Smooth muscle cell (in vitro differentiated cells): ENCODE measurements at regions not wholly inside any gene's neighbourhood (a gene's known extent, or its start where the extent isn't known, plus 50 kb on each side); places are given as distances from the start of the nearest gene placed in this dataset.

ENCODE experiments used
- DNase-seq: peaks from one replicate; lab custom pipeline; 2025; ENCODE audit not compliant: unreplicated experiment; lab: John Stamatoyannopoulos, UW
- H2AFZ ChIP-seq: fragments of 200-600 bp; sonication (generic); 2 replicates; pipeline ENCODE4 v1.6.0; 2016; ENCODE audit warnings: antibody characterized with exemption, low read depth, mild to moderate bottlenecking
- H3F3A ChIP-seq: fragments of 200-600 bp; sonication (generic); 2 replicates; pipeline ENCODE4 v1.6.0; 2017; ENCODE audit warnings: antibody characterized with exemption, low read depth
- H3K27ac ChIP-seq: fragments of 200-600 bp; sonication (generic); 2 replicates; pipeline ENCODE4 v1.5.1; 2016; ENCODE audit warnings: low read depth, mild to moderate bottlenecking
- H3K27me3 ChIP-seq: fragments of 200-600 bp; sonication (generic); 2 replicates; pipeline ENCODE4 v1.6.1; 2016; ENCODE audit warnings: low read depth, mild to moderate bottlenecking
- H3K36me3 ChIP-seq: fragments of 200-600 bp; sonication (generic); 2 replicates; pipeline ENCODE4 v1.5.1; 2016; ENCODE audit warnings: low read depth
- H3K4me1 ChIP-seq: fragments of 200-600 bp; sonication (generic); 2 replicates; pipeline ENCODE4 v1.5.1; 2016; ENCODE audit warnings: low read depth
- H3K4me2 ChIP-seq: fragments of 200-600 bp; sonication (generic); 2 replicates; pipeline ENCODE4 v1.6.0; 2016; ENCODE audit warnings: mild to moderate bottlenecking
- H3K4me3 ChIP-seq: fragments of 200-600 bp; sonication (generic); 2 replicates; pipeline ENCODE4 v1.5.1; 2016; ENCODE audit warnings: mild to moderate bottlenecking
- H3K79me2 ChIP-seq: fragments of 200-600 bp; sonication (generic); 2 replicates; pipeline ENCODE4 v1.6.0; 2016; ENCODE audit warnings: low read depth, mild to moderate bottlenecking
- H3K9ac ChIP-seq: fragments of 200-600 bp; sonication (generic); 2 replicates; pipeline ENCODE4 v1.6.0; 2016; ENCODE audit warnings: low read depth
- H3K9me3 ChIP-seq: fragments of 200-600 bp; sonication (generic); replicated peaks from 2 replicates; pipeline ENCODE4 v1.5.1; 2016; ENCODE audit warnings: low read depth
- H4K20me1 ChIP-seq: fragments of 200-600 bp; sonication (generic); 2 replicates; pipeline ENCODE4 v1.6.0; 2016; ENCODE audit warnings: low read depth
- CTCF ChIP-seq: fragments of 200-600 bp; sonication (generic); IDR thresholded peaks from 2 replicates; pipeline ENCODE4 v1.5.1; 2017; ENCODE audit warnings: borderline replicate concordance, mild to moderate bottlenecking, antibody characterized with exemption; ENCODE audit not compliant: insufficient read depth, poor library complexity, severe bottlenecking
- WGBS: methylation state at CpG from one replicate; pipeline ENCODE4 v1.1.7; 2016; ENCODE audit warnings: low lambda C conversion rate; 5-methylcytosine and 5-hydroxymethylcytosine counted together

DNA sequence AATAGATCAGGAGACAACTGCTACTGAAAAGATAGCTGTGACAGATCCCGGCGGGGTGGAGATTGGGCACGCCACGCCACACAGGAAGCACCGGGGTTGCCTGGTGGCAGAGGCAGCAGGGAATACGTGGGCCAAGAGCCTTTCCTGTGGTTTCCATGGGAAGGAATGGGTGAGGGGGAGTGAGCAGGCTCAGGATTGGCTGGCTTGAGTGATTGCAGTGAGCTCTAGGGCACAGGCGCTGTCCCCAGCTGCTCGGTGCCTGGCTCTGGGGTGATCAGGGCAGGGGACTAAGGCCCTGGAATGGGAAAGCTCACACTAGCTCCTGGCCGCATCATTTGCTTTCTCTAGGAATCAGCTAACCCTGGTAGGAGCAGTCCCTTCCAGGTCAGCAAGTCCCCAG is 166.1 kb downstream of the USP12 start:
- H3K4me1 ChIP-seq, result peaks cover 5% of the 10 kb centered on the region
- H3K9me3 ChIP-seq, result no peaks in the 10 kb centered on the region
- H3K9ac ChIP-seq, result no peak overlapping the region
- H2AFZ ChIP-seq, result no peak overlapping the region
- no peak for DNase-seq
- no peak overlapping the region for H3K4me2 ChIP-seq
- no peak for TF ChIP-seq CTCF
- H3K36me3 ChIP-seq, result no peaks in the 10 kb centered on the region
- H3F3A ChIP-seq, result no peaks in the 10 kb centered on the region
- WGBS, result 61% methylated on average over 9 of the region's 9 CpGs
- no peaks in the 10 kb centered on the region for H4K20me1 ChIP-seq
- H3K27me3 ChIP-seq, result peaks cover 43% of the 10 kb centered on the region
- no peaks in the 10 kb centered on the region for H3K79me2 ChIP-seq
- H3K4me3 ChIP-seq, result no peak overlapping the region
- H3K27ac ChIP-seq, result no peak overlapping the region

DNA sequence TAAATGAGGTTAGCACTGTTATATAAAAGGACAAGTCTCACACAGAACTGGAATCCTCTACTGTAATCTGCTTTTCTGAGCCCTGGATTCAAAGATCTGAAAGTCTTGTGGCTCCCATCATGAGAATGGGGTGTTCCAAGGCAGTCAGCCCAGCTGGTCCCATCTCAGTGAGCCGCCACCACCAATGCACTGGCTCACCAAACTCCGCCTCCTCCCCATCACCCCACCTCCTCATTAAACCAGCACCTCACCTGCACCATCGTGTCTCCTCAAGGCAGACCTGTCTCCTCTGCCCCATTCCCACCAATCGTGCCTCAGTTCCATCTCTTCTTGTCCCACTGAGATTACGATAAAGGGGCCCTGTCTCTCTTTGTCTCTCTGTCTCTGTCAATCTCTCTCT is 166.7 kb downstream of the USP12 start:
- H3F3A ChIP-seq, result no peaks in the 10 kb centered on the region
- no peaks in the 10 kb centered on the region for H3K79me2 ChIP-seq
- no peak overlapping the region for H3K9ac ChIP-seq
- H3K4me1 ChIP-seq, result peaks cover 5% of the 10 kb centered on the region
- 83% methylated on average over 5 of the region's 5 CpGs for WGBS
- H3K27ac ChIP-seq, result no peak overlapping the region
- no peak for TF ChIP-seq CTCF
- H3K9me3 ChIP-seq, result no peaks in the 10 kb centered on the region
- DNase-seq, result no peak
- no peaks in the 10 kb centered on the region for H4K20me1 ChIP-seq
- H3K27me3 ChIP-seq, result peaks cover 44% of the 10 kb centered on the region
- no peak overlapping the region for H2AFZ ChIP-seq
- H3K36me3 ChIP-seq, result no peaks in the 10 kb centered on the region
- H3K4me2 ChIP-seq, result no peak overlapping the region
- no peak overlapping the region for H3K4me3 ChIP-seq

DNA sequence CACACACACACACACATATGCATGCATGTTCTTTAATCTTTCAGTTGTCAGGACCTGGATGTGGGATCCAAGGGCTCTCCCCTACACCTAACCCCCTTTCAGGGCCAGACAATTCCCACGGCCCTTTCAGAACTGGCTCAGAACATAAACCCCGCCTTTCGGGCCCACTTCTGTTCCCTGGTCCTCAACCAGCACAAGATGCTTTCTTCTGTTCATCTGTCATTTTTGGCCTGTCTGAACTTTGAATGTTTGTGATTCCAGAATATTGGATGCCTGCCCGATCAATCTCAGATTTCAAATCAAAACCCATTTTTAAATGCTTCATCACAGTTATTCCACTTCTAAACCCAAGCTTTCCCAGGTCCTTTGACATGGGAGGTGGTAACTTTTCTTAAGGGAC is 167.3 kb downstream of the USP12 start:
- H3K27ac ChIP-seq, result no peak overlapping the region
- peaks cover 5% of the 10 kb centered on the region for H3K4me1 ChIP-seq
- no peaks in the 10 kb centered on the region for H3F3A ChIP-seq
- no peak overlapping the region for H3K9ac ChIP-seq
- no peaks in the 10 kb centered on the region for H3K36me3 ChIP-seq
- peaks cover 44% of the 10 kb centered on the region for H3K27me3 ChIP-seq
- no peaks in the 10 kb centered on the region for H3K79me2 ChIP-seq
- H3K9me3 ChIP-seq, result no peaks in the 10 kb centered on the region
- H3K4me2 ChIP-seq, result no peak overlapping the region
- H2AFZ ChIP-seq, result no peak overlapping the region
- 93% methylated on average over 4 of the region's 4 CpGs for WGBS
- TF ChIP-seq CTCF, result no peak
- H3K4me3 ChIP-seq, result no peak overlapping the region
- DNase-seq, result no peak
- no peaks in the 10 kb centered on the region for H4K20me1 ChIP-seq

DNA sequence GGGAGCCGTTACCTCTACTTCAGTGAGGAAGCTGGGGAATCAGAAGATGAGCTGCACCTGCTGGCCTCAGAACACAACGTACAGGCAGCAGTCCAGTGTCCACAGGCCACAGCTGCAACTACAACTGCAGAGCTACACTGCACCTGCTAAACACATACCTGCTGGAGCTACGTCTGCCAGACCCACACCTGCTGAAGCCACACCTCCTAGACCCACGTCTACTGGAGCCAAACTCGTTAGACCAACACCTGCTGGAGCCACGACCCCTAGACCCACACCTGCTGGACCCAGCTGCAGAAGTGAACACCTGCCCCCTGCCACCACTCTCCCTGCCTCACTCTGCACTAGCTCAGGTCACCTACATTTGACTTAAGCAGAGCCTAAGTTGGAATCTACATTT is 169.9 kb downstream of the USP12 start:
- no peaks in the 10 kb centered on the region for H4K20me1 ChIP-seq
- H3K27ac ChIP-seq, result no peak overlapping the region
- WGBS, result 77% methylated on average over 6 of the region's 6 CpGs
- no peaks in the 10 kb centered on the region for H3K79me2 ChIP-seq
- H3K9me3 ChIP-seq, result no peaks in the 10 kb centered on the region
- peaks cover 34% of the 10 kb centered on the region for H3K27me3 ChIP-seq
- no peak overlapping the region for H3K4me2 ChIP-seq
- H3K4me1 ChIP-seq, result peaks cover 5% of the 10 kb centered on the region
- H3F3A ChIP-seq, result no peaks in the 10 kb centered on the region
- DNase-seq, result no peak
- no peak for TF ChIP-seq CTCF
- no peaks in the 10 kb centered on the region for H3K36me3 ChIP-seq
- no peak overlapping the region for H3K9ac ChIP-seq
- H2AFZ ChIP-seq, result no peak overlapping the region
- no peak overlapping the region for H3K4me3 ChIP-seq
